Endothelial cell of umbilical vein (primary cell): ENCODE measurements at regions not wholly inside any gene's neighbourhood (a gene's known extent, or its start where the extent isn't known, plus 50 kb on each side); places are given as distances from the start of the nearest gene placed in this dataset.

Experiments
- EZH2 ChIP-seq: IDR thresholded peaks from 2 replicates; pipeline ENCODE4 v1.6.1; 2012; ENCODE audit warnings: borderline replicate concordance, low read depth, mild to moderate bottlenecking, moderate library complexity, low read length, inconsistent platforms; ENCODE audit not compliant: severe bottlenecking
- POLR2A ChIP-seq: IDR thresholded peaks from 2 replicates; pipeline ENCODE4 v1.6.1; 2012; ENCODE audit warnings: low read depth, mild to moderate bottlenecking, control low read depth, low read length
- TF ChIP-seq, protein P1 (sequence below), 2 donors: IDR thresholded peaks; 1 replicate in 1 of 2; 2 replicates in 1 of 2; pipeline ENCODE4 v1.5.1; 2011; ENCODE audit warnings: low read length in 2 of 2, mild to moderate bottlenecking in 2 of 2, moderate library complexity in 2 of 2, control low read depth in 1 of 2, inconsistent platforms in 1 of 2, low read depth in 1 of 2; ENCODE audit not compliant: insufficient read depth in 1 of 2; ENCODE audit errors: extremely low read depth in 1 of 2

DNA sequence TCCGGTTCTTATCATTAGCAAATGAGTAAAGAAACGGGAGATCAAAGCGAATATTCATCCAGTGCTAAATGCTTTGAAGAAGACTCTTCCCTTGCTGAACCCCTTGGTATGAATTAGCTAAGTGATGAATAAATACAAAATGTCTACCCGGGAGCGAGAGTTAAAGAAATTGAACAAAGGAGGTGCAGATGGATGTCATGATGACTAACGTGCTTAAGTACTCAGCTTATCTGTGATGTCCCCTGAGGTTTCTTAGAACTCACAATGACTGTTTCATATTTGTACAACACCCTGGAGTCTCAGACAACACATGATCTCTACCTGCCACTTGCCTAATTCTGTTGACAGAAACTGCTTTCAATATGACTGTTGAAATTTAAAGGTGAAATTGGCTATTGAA lies 148.5 kb downstream of the TMEM200C start:
- TF ChIP-seq EZH2 (no peak), POLR2A (no peak)
- TF ChIP-seq, protein P1, sequence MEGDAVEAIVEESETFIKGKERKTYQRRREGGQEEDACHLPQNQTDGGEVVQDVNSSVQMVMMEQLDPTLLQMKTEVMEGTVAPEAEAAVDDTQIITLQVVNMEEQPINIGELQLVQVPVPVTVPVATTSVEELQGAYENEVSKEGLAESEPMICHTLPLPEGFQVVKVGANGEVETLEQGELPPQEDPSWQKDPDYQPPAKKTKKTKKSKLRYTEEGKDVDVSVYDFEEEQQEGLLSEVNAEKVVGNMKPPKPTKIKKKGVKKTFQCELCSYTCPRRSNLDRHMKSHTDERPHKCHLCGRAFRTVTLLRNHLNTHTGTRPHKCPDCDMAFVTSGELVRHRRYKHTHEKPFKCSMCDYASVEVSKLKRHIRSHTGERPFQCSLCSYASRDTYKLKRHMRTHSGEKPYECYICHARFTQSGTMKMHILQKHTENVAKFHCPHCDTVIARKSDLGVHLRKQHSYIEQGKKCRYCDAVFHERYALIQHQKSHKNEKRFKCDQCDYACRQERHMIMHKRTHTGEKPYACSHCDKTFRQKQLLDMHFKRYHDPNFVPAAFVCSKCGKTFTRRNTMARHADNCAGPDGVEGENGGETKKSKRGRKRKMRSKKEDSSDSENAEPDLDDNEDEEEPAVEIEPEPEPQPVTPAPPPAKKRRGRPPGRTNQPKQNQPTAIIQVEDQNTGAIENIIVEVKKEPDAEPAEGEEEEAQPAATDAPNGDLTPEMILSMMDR (IDR thresholded peaks at IDR 0.05; ENCODE audit: extremely low read depth in 1 of 2, insufficient read depth in 1 of 2, low read depth in 1 of 2, low read length in 2 of 2): no peak
